HEK293 (cell line): ENCODE measurements at regions not wholly inside any gene's neighbourhood (a gene's known extent, or its start where the extent isn't known, plus 50 kb on each side); places are given as distances from the start of the nearest gene placed in this dataset.
"Not testable (repeated sequence)": the region's sequence is repeated elsewhere in the genome, so short reads cannot be mapped to it uniquely, and the experiment has no call there.

ENCODE experiments used
- CTCF ChIA-PET: fragments of 350-600 bp; formaldehyde crosslinking; extraction: SDS; loops from one replicate; lab custom pipeline; 2021; ENCODE audit warnings: antibody characterized with exemption; lab: Yijun Ruan, JAX
- POLR2A ChIA-PET: fragments of 300-600 bp; formaldehyde crosslinking; extraction: SDS; loops from one replicate; lab custom pipeline; 2020; ENCODE audit warnings: antibody characterized with exemption, inconsistent platforms; lab: Yijun Ruan, JAX
- H3K27ac ChIP-seq: fragments of 200-500 bp; sonication (Bioruptor generic); 2 replicates; pipeline ENCODE4 v1.5.1; 2014; ENCODE audit warnings: low read depth, low read length, control low read depth, inconsistent platforms; ENCODE audit errors: extremely low read depth
- H3K36me3 ChIP-seq, 2 experiments: fragments of 200-500 bp in 1 of 2; sonication (Bioruptor generic) in 1 of 2; 1 replicate in 1 of 2; 2 replicates in 1 of 2; pipeline ENCODE4 v1.5.1; 2014 to 2017; ENCODE audit warnings: inconsistent platforms in 2 of 2, low read length in 2 of 2; ENCODE audit not compliant: control insufficient read depth in 2 of 2, insufficient read depth in 1 of 2
- H3K4me1 ChIP-seq: fragments of 200-500 bp; sonication (Bioruptor generic); 2 replicates; pipeline ENCODE4 v1.5.1; 2014; ENCODE audit warnings: mild to moderate bottlenecking, low read length, inconsistent platforms; ENCODE audit not compliant: control insufficient read depth, insufficient read depth
- H3K4me3 ChIP-seq: 2 replicates; pipeline ENCODE4 v1.5.1; 2011; ENCODE audit warnings: low read depth, mild to moderate bottlenecking, control low read depth, low read length, moderate library complexity
- H3K9me3 ChIP-seq: fragments of 200-500 bp; sonication (Bioruptor generic); 2 replicates; pipeline ENCODE4 v1.5.1; 2014; ENCODE audit warnings: low read depth, low read length, inconsistent platforms; ENCODE audit not compliant: control insufficient read depth, insufficient read depth
- AEBP2 ChIP-seq: fragments of 450-650 bp; formaldehyde crosslinking; IDR thresholded peaks from 2 replicates; pipeline ENCODE4 v1.5.1; 2016; ENCODE audit warnings: missing biosample characterization, missing genetic modification characterization, borderline replicate concordance
- KLF10 ChIP-seq: fragments of 450-650 bp; IDR thresholded peaks from 2 replicates; pipeline ENCODE4 v1.5.1; 2018; ENCODE audit warnings: missing biosample characterization, mild to moderate bottlenecking, missing genetic modification characterization
- MYNN ChIP-seq: fragments of 450-650 bp; formaldehyde crosslinking; IDR thresholded peaks from 2 replicates; pipeline ENCODE4 v1.5.1; 2016; ENCODE audit warnings: missing biosample characterization, missing genetic modification characterization, borderline replicate concordance
- PATZ1 ChIP-seq: fragments of 450-650 bp; formaldehyde crosslinking; IDR thresholded peaks from 2 replicates; pipeline ENCODE4 v1.5.1; 2016; ENCODE audit warnings: missing biosample characterization, missing genetic modification characterization
- ZBTB26 ChIP-seq: fragments of 450-650 bp; formaldehyde crosslinking; optimal IDR thresholded peaks from 2 replicates; pipeline ENCODE3; 2016; ENCODE audit warnings: missing biosample characterization, mild to moderate bottlenecking, missing genetic modification characterization
- ZBTB44 ChIP-seq: fragments of 450-650 bp; IDR thresholded peaks from 2 replicates; pipeline ENCODE4 v1.5.1; 2018; ENCODE audit warnings: missing biosample characterization, mild to moderate bottlenecking, missing genetic modification characterization
- ZNF132 ChIP-seq: fragments of 450-650 bp; formaldehyde crosslinking; IDR thresholded peaks from 2 replicates; pipeline ENCODE4 v1.5.1; 2017; ENCODE audit warnings: missing biosample characterization, missing genetic modification characterization, borderline replicate concordance
- ZNF138 ChIP-seq: fragments of 450-650 bp; formaldehyde crosslinking; IDR thresholded peaks from 2 replicates; pipeline ENCODE4 v1.5.1; 2016; ENCODE audit warnings: missing biosample characterization, missing genetic modification characterization, borderline replicate concordance
- ZNF335 ChIP-seq: fragments of 450-650 bp; formaldehyde crosslinking; conservative IDR thresholded peaks from 2 replicates; pipeline ENCODE4 v1.5.1; 2016; ENCODE audit warnings: missing biosample characterization, missing genetic modification characterization
- ZNF341 ChIP-seq: fragments of 450-650 bp; formaldehyde crosslinking; IDR thresholded peaks from 2 replicates; pipeline ENCODE4; 2016; ENCODE audit warnings: low read depth, missing biosample characterization, missing genetic modification characterization
- ZNF394 ChIP-seq: fragments of 450-650 bp; formaldehyde crosslinking; IDR thresholded peaks from 2 replicates; pipeline ENCODE4 v1.5.1; 2016; ENCODE audit warnings: missing biosample characterization, missing genetic modification characterization, mild to moderate bottlenecking, moderate library complexity, borderline replicate concordance
- ZNF449 ChIP-seq: fragments of 450-650 bp; formaldehyde crosslinking; IDR thresholded peaks from 2 replicates; pipeline ENCODE4 v1.5.1; 2017; ENCODE audit warnings: missing biosample characterization, mild to moderate bottlenecking, missing genetic modification characterization, moderate library complexity
- ZNF488 ChIP-seq: fragments of 450-650 bp; formaldehyde crosslinking; IDR thresholded peaks from 2 replicates; pipeline ENCODE4 v1.5.1; 2016; ENCODE audit warnings: missing biosample characterization, missing genetic modification characterization
- ZNF549 ChIP-seq: fragments of 450-650 bp; IDR thresholded peaks from 2 replicates; pipeline ENCODE4 v1.5.1; 2018; ENCODE audit warnings: missing biosample characterization, missing genetic modification characterization, mild to moderate bottlenecking, inconsistent platforms, moderate library complexity
- ZNF610 ChIP-seq: fragments of 450-650 bp; formaldehyde crosslinking; IDR thresholded peaks from 2 replicates; pipeline ENCODE4 v1.5.1; 2016; ENCODE audit warnings: missing biosample characterization, missing genetic modification characterization, borderline replicate concordance
- ZNF677 ChIP-seq: fragments of 450-650 bp; IDR thresholded peaks from 2 replicates; pipeline ENCODE4 v1.5.0; 2018; ENCODE audit warnings: missing biosample characterization, mild to moderate bottlenecking, missing genetic modification characterization, moderate library complexity
- ZNF707 ChIP-seq: fragments of 450-650 bp; formaldehyde crosslinking; IDR thresholded peaks from 2 replicates; pipeline ENCODE4 v1.5.1; 2016; ENCODE audit warnings: missing biosample characterization, missing genetic modification characterization
- ZNF768 ChIP-seq: fragments of 450-650 bp; formaldehyde crosslinking; IDR thresholded peaks from 2 replicates; pipeline ENCODE4 v1.5.1; 2018; ENCODE audit warnings: missing biosample characterization, mild to moderate bottlenecking, missing genetic modification characterization
- ZSCAN23 ChIP-seq: fragments of 450-650 bp; formaldehyde crosslinking; IDR thresholded peaks from 2 replicates; pipeline ENCODE4 v1.5.1; 2016; ENCODE audit warnings: missing biosample characterization, missing genetic modification characterization

- H3K27ac ChIP-seq, H3K36me3 ChIP-seq, H3K4me1 ChIP-seq, H3K4me3 ChIP-seq, H3K9me3 ChIP-seq: not testable (repeated sequence)
- ChIA-PET CTCF (interaction anchor here (1.2 kb wide), 1 partner anchor 13 kb away, joined by 5 read pairs; no protein-coding TSS in a partner anchor), POLR2A (interaction anchor here (0.6 kb wide), 1 partner anchor 297 kb away, joined by 3 read pairs; no protein-coding TSS in a partner anchor)
These were observed 298.3 kb upstream of the MAP3K7 start for GRCh38 chr6:90885137-90885536.

GRCh38 chr6:90877616-90878015 is 290.7 kb upstream of the MAP3K7 start:
- ChIA-PET POLR2A (no interaction called here), CTCF (interaction anchor here (0.5 kb wide), 1 partner anchor 453 kb away, joined by 3 read pairs; no protein-coding TSS in a partner anchor)
- no peak overlapping the region for H3K27ac ChIP-seq
- H3K4me3 ChIP-seq = no peak overlapping the region
- H3K4me1 ChIP-seq = no peaks in the 10 kb centered on the region
- TF ChIP-seq ZNF677 (tag by site-specific recombination) (no peak), ZNF335 (tag by site-specific recombination) (no peak), ZNF549 (tag by site-specific recombination) (no peak), ZNF768 (tag by site-specific recombination) (no peak), ZNF394 (tag by site-specific recombination) (no peak), ZNF449 (tag by site-specific recombination) (no peak), AEBP2 (tag by site-specific recombination) (no peak), ZNF610 (tag by site-specific recombination) (no peak), PATZ1 (tag by site-specific recombination) (no peak), ZNF707 (tag by site-specific recombination) (no peak), ZSCAN23 (tag by site-specific recombination) (no peak), KLF10 (tag by site-specific recombination) (no peak), ZNF132 (tag by site-specific recombination) (no peak), ZBTB44 (tag by site-specific recombination) (no peak), ZNF341 (tag by site-specific recombination) (no peak), MYNN (tag by site-specific recombination) (no peak), ZBTB26 (no peak), ZNF138 (tag by site-specific recombination) (no peak), ZNF488 (tag by site-specific recombination) (no peak)
- H3K9me3 ChIP-seq = no peaks in the 10 kb centered on the region
- no peaks in the 10 kb centered on the region for H3K36me3 ChIP-seq
